ENCODE measurements at regions not wholly inside any gene's neighbourhood (a gene's known extent, or its start where the extent isn't known, plus 50 kb on each side); places are given as distances from the start of the nearest gene placed in this dataset.

- no peak overlapping the region for H3K4me3 ChIP-seq (ENCODE audit: low read depth, low read length)
- no peak for DNase-seq (ENCODE audit: low read depth)
- no peak for TF ChIP-seq CTCF (conservative IDR thresholded peaks at IDR 0.05; ENCODE audit: low read depth, low read length)
These were observed 68.9 kb upstream of the DLK1 start for GRCh38 chr14:100657780-100658179.

GRCh38 chr14:100658181-100658886 is 68.4 kb upstream of the DLK1 start:
- H3K4me3 ChIP-seq (ENCODE audit: low read depth, low read length), result no peak overlapping the region
- no peak for DNase-seq (ENCODE audit: low read depth)
- TF ChIP-seq CTCF (conservative IDR thresholded peaks at IDR 0.05; ENCODE audit: low read depth, low read length), result no peak

- H3K4me3 ChIP-seq (ENCODE audit: low read depth, low read length), result no peak overlapping the region
- no peak for TF ChIP-seq CTCF (conservative IDR thresholded peaks at IDR 0.05; ENCODE audit: low read depth, low read length)
- no peak for DNase-seq (ENCODE audit: low read depth)
These were observed 67.2 kb upstream of the DLK1 start for GRCh38 chr14:100659345-100660001.

GRCh38 chr14:100660498-100660881 is 66.2 kb upstream of the DLK1 start:
- TF ChIP-seq CTCF (conservative IDR thresholded peaks at IDR 0.05; ENCODE audit: low read depth, low read length), result no peak
- no peak for DNase-seq (ENCODE audit: low read depth)

GRCh38 chr14:100660882-100661635 is 65.6 kb upstream of the DLK1 start:
- no peak overlapping the region for H3K4me3 ChIP-seq (ENCODE audit: low read depth, low read length)
- TF ChIP-seq CTCF (conservative IDR thresholded peaks at IDR 0.05; ENCODE audit: low read depth, low read length), result no peak
- no peak for DNase-seq (ENCODE audit: low read depth)

More at GRCh38 chr14:100660498-100660881, 66.2 kb upstream of the DLK1 start:
- H3K4me3 ChIP-seq (ENCODE audit: low read depth, low read length), result no peak overlapping the region

- H3K4me3 ChIP-seq (ENCODE audit: low read depth, low read length), result no peak overlapping the region
- TF ChIP-seq CTCF (conservative IDR thresholded peaks at IDR 0.05; ENCODE audit: low read depth, low read length), result peak; percentile 87
- DNase-seq (ENCODE audit: low read depth), result peak; percentile 76
These were observed 63.6 kb upstream of the DLK1 start for GRCh38 chr14:100662879-100663760.
